H1 (cell line): ENCODE measurements at regions not wholly inside any gene's neighbourhood (a gene's known extent, or its start where the extent isn't known, plus 50 kb on each side); places are given as distances from the start of the nearest gene placed in this dataset.

Source experiments
- EP300 ChIP-seq, 2 experiments: IDR thresholded peaks; 1 replicate in 1 of 2; 2 replicates in 1 of 2; pipeline ENCODE4 v1.6.1; 2011 to 2012; ENCODE audit warnings: low read depth in 2 of 2, low read length in 2 of 2, mild to moderate bottlenecking in 2 of 2, borderline replicate concordance in 1 of 2, inconsistent platforms in 1 of 2, moderate library complexity in 1 of 2
- HDAC6 ChIP-seq: IDR thresholded peaks from one replicate; pipeline ENCODE4 v1.7.1; 2012; ENCODE audit warnings: low read depth, mild to moderate bottlenecking, inconsistent platforms, low read length, moderate library complexity
- MAFK ChIP-seq: IDR thresholded peaks from 2 replicates; pipeline ENCODE4 v1.6.1; 2012; ENCODE audit warnings: low read depth, mild to moderate bottlenecking, improper control_type of control experiment, low read length
- SP4 ChIP-seq: IDR thresholded peaks from 2 replicates; pipeline ENCODE4 v1.6.1; 2012; ENCODE audit warnings: low read length, inconsistent platforms
- TAF7 ChIP-seq: optimal IDR thresholded peaks from 2 replicates; pipeline ENCODE3; 2011; ENCODE audit warnings: low read depth, mild to moderate bottlenecking, inconsistent platforms, low read length, moderate library complexity, borderline replicate concordance

- TF ChIP-seq EP300 (IDR thresholded peaks at IDR 0.05; ENCODE audit: borderline replicate concordance in 1 of 2, low read depth in 2 of 2, low read length in 2 of 2) (no peak), TAF7 (no peak), SP4 (no peak), MAFK (no peak), HDAC6 (no peak)
Measured at GRCh38 chr2:220946552-220946951, 625.6 kb downstream of the EPHA4 start (continued).
